Fibroblast of the aortic adventitia (primary cell): ENCODE measurements at regions not wholly inside any gene's neighbourhood (a gene's known extent, or its start where the extent isn't known, plus 50 kb on each side); places are given as distances from the start of the nearest gene placed in this dataset.

ENCODE experiments used
- DNase-seq: peaks from one replicate; pipeline ENCODE4 v3.0.0-alpha.2; 2010; ENCODE audit warnings: low read depth
- H3K4me3 ChIP-seq: 2 replicates; pipeline ENCODE4 v1.5.1; 2011; ENCODE audit warnings: low read depth, mild to moderate bottlenecking, control low read depth, low read length, moderate library complexity
- TF ChIP-seq, protein P1 (sequence below): IDR thresholded peaks from 2 replicates; pipeline ENCODE4 v1.5.1; 2011; ENCODE audit warnings: mild to moderate bottlenecking, low read length, control low read depth, inconsistent platforms; ENCODE audit not compliant: insufficient read depth

DNA sequence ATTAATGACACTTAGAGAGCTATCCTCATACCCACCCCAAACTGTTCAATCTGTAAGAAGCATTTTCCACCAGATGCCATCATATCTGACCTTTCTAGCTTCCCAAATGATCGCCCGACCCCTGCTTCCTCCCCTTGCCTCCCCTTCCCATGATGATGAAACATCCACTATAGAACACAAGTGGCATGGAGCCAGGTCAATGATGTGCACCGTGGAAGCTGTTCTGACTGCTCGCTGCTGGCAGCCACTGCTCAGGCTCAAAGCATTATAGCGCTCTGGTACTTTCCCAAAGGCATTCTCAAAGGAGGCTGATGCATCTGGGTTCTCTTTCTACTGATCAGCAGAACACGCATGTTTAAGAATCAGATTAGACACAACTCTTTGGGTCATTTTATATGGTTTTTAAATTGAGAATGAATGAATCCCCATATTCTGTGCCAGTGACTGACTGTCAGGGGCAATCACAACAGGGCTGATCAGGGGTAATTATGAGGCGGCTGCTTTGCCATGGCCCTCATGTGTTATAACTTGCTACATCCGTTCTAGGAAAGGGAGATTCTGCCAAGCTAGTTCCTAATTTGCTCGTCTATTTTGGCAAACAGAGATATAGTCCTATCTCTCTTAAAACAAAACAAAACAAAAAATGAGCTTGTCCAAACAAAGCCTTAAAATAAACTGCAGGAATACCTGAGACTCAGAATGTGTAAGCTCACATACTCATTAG, 343.7 kb downstream of the ENC1 start:
- TF ChIP-seq, protein P1, sequence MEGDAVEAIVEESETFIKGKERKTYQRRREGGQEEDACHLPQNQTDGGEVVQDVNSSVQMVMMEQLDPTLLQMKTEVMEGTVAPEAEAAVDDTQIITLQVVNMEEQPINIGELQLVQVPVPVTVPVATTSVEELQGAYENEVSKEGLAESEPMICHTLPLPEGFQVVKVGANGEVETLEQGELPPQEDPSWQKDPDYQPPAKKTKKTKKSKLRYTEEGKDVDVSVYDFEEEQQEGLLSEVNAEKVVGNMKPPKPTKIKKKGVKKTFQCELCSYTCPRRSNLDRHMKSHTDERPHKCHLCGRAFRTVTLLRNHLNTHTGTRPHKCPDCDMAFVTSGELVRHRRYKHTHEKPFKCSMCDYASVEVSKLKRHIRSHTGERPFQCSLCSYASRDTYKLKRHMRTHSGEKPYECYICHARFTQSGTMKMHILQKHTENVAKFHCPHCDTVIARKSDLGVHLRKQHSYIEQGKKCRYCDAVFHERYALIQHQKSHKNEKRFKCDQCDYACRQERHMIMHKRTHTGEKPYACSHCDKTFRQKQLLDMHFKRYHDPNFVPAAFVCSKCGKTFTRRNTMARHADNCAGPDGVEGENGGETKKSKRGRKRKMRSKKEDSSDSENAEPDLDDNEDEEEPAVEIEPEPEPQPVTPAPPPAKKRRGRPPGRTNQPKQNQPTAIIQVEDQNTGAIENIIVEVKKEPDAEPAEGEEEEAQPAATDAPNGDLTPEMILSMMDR: no peak
- peak; percentile 36 for DNase-seq
- no peak overlapping the region for H3K4me3 ChIP-seq

DNA sequence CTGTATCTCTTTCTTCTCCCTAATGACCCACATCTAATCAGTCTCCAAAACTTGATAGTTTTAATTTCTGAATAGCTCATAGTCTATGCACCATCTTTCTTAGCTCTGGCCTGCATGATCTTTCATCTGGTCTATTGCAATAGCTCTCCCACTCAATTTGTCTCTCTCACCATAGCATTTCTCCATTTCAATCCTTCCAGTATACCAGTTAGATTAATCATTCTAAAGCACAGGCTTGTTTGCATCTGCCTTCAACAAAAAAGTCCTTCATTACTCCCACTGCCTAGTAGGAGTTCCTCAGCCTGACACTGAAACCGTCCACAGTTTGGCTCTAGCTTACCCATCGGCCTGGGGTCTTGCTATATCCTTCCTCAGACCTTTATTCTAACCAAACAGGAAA, 344.9 kb downstream of the ENC1 start:
- H3K4me3 ChIP-seq: no peak overlapping the region
- no peak for DNase-seq
- TF ChIP-seq, protein P1: no peak

DNA sequence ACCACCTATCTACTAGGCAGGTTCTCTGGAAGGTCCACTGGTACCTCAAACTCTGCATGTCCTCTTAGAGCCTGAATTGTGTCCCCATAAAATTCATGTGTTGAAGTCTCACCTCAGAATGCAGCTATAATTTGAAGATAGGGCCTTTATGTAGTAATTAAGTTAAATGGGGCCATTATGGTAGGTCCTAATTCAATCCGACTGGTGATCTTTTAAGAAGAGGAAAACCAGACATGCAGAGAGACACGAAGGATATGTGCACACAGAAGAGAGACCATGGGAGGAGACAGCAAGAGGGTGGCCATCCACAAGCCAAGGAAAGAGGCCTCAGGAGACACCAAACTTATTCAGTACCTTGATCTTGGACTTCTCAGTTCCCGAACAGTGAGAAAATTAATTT, 345.4 kb downstream of the ENC1 start:
- TF ChIP-seq, protein P1: no peak
- no peak for DNase-seq
- H3K4me3 ChIP-seq: no peak overlapping the region

DNA sequence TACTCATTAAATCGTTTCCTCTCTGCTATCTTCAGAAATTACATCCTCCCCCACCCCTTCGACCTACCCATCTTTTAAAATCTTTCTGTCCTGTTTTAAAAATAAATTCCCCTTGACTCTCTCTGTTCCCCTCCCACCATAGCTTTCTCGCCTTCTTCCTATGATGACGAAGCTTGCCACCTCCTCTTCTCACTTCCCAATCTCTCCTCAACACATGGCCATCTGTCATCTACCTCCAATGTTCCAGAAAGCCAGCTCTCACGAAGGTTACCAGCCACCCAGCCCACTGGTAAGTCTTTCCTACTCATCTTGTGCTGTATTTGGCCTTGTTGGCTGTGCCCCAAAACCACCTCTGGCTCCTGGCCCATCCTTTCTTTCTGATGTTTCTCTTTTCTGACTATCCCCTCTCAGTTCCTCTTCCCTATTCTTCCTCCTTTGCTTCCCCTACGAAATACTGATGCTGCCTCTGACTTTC, 346.3 kb downstream of the ENC1 start:
- TF ChIP-seq, protein P1: no peak
- H3K4me3 ChIP-seq: no peak overlapping the region
- no peak for DNase-seq

DNA sequence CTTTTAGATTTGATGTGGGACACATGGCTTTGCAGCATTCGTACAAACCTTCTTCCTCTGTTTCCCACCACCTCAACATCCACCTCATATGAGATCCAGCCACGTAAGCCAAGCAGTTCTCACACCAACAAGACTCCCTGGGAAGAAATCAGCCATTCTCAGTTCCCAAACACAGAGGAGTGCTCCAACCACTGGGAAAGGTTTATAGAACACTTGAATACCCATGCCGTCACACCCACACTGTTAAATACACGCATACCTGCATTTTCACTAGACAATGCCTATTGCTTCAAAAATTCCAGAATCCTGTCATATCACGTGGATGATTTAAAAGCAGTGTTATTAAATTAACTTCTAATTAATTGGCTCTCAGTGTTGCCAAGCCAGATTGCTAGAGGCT, 347.3 kb downstream of the ENC1 start:
- TF ChIP-seq, protein P1: no peak
- DNase-seq: no peak
- no peak overlapping the region for H3K4me3 ChIP-seq

DNA sequence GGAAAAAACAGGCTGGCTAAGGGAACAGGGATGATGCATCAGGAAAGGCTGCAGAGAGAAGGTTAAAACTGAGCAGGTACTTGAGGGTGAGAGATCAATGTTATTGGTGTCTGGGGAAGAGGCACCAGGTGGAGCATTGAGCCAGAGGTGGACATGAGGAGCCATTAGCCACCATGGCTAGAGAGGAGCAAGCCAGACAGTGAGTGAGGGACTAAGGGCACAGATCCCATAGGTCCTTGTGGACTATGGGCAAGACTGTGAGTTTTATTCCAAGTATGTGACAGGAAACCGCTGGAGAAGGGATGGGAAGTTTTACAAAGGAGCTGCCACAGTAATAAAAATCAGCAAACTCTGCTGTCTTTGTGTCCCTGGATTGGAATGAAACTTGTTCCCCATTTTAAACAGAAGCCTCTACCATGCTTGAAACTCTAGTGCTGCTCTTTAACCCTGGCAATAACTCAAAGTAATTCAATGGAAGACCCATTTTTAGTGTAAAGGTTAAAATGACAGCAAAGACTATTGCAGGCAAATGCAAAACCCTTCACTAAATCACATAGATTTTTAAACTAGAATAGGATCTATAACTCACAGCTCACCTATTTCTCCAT, 349.8 kb downstream of the ENC1 start:
- TF ChIP-seq, protein P1: no peak
- H3K4me3 ChIP-seq: no peak overlapping the region
- no peak for DNase-seq

DNA sequence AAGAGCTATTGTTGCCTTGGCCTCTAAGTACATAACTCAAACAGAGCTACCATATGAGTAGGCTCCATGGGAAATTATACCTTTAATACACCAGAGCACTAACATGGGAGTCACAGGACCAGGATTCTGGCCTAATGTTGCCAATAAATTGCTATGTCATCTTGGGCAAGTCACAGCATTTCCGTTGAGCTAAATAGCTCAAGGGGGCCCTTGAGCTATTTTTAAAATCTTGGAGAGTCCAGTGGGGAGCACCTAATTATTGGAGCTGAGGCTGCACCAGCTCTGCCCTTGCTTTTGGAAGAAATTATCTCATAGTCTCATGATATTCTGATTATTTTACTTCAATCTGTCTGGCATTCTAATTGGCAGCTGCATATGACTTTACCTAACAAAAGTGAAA, 350.8 kb downstream of the ENC1 start:
- no peak overlapping the region for H3K4me3 ChIP-seq
- TF ChIP-seq, protein P1: no peak

More for the DNA sequence above, 350.8 kb downstream of the ENC1 start:
- DNase-seq: no peak
